ENCODE measurements at regions not wholly inside any gene's neighbourhood (a gene's known extent, or its start where the extent isn't known, plus 50 kb on each side); places are given as distances from the start of the nearest gene placed in this dataset.

DNA sequence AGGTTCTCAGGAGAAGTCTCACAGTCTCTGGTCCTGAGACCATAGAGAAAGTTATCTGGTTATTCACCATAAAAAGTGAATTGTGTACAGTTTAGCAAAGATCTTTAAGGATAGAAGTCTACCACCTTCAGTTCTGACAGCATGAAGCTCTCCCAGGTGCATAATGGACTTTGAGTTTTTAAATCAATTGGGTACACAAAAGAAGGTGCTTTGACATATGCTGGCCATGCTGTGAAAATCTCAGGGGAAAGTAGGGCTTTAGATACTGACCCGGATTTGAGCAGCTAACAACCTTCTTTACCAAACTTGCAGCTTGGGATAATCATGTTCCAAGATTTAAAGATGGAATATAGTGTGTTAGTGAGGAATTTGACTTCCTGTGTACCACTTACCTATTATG is 264.2 kb downstream of the ZSWIM6 start:
- no peak for DNase-seq (ENCODE audit: low read depth in 4 of 4, low spot score in 1 of 4)

DNA sequence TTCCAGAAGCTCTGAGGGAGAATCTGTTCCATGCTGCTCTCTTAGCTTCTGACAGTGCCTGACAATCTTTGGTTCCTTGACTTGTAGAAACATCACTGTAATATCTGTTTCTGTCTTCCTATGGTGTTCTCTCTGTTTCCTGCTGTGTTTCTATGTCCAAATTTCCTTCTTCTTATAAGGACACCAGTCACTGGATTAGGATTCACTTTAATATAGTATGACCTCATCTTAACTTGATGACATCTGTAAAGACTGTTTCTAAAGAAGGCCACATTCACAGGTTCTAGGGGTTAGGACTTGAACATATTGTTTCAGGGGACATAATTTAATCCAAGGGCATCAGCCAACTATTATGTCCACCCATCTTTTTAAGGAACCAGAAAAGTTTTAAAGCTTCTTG is 265.6 kb downstream of the ZSWIM6 start:
- no peak for DNase-seq (ENCODE audit: low read depth in 4 of 4, low spot score in 1 of 4)

DNA sequence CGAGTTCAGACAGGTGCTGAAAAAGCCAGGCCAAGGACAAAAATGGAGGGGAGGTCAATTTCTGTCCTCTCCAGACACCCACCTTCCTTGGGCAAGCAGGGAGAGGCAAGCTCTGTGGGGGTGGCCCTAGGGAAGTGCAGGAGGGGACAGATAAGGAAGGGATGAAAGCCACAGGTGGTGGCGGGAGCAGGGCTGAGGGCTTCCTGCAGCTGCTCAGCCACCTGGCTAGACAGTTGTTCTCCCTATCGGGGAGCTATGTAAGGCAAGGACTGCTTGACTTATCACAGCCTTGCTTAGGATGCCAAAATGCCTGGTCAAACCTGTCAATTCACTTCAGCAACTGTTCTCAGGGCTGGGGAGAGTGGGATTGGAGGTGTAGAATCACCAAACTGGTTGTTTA is 266.1 kb downstream of the ZSWIM6 start:
- DNase-seq (ENCODE audit: low read depth in 4 of 4, low spot score in 1 of 4) = no peak

DNA sequence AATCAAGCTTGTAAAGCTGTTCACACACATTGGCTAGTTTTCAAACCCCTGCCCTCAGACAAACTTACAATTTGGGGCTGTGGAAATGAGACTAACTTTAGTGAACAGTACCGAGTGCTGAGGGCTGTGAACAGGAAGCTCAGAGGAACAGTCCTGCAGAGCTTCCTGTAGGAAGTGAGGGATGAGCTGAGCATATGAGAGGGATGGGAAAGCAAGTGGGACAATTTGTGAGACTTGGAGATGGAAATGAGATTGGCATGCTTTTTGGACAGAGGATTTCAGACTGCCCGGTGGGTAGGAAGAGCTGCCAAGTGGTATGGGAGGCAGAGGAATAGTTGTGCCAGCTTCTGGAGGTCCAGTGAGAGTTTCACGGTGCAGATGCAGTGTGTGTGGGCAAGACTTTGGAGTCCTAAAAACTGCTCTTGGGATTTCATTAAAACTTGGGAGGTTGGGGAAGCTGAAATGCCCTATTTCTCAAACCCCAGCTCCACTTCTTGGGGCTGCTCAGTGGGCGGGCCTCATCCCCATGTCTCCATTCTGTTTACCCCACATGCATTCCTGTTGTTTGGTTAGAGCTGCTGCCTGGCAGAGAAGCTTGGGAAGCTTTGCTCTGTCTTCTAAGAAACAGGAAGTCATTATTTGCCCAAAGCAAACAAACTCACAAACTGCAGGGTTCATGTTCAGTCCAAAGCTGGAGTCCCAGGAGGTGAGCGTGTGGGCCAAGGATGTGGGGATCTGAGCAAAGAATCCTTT is 267.5 kb downstream of the ZSWIM6 start:
- no peak for DNase-seq (ENCODE audit: low read depth in 4 of 4, low spot score in 1 of 4)

DNA sequence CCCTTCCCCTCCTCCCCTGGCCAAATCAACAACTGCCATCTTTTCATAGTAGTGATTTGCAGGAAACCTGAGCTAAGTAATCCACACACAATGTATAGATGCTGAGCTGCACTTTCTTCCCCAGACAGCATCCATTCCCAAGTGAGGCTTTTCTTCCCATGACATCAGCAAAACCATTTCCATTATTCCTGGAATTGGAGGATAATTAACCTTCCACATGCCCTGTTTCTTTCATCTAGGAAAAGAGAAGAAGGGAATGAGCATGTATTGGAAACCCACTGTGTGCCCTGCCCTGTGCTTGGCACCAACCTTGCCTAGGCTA is 268.0 kb downstream of the ZSWIM6 start:
- no peak for DNase-seq (ENCODE audit: low read depth in 4 of 4, low spot score in 1 of 4)

DNA sequence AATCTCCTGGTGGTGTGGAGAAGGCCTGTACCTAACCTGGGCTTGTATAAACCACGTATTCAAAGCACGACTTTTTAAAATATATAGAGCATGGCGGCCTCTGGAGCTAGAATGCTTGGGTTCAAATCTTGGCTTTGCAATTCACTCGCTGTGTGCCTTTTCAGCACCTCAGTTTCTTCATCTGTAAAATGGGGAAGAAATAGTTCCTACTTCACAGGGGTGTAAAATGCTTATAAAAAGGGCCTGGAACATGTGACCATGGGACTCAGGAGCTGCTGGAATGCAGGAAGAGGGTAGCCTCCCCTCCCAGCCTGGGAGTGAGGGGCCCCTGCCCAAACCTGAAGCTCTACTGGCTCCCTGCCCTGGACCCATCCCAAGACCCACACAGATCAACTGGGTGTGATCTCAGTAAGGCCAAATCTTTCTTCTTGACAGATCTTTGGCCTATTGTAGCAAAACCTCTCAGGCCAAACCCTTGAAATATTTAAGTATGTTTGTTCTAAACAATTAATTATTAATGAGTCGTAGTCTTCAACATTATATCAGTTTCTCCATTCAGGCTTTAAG is 269.0 kb downstream of the ZSWIM6 start:
- no peak for DNase-seq (ENCODE audit: low read depth in 4 of 4, low spot score in 1 of 4)

DNA sequence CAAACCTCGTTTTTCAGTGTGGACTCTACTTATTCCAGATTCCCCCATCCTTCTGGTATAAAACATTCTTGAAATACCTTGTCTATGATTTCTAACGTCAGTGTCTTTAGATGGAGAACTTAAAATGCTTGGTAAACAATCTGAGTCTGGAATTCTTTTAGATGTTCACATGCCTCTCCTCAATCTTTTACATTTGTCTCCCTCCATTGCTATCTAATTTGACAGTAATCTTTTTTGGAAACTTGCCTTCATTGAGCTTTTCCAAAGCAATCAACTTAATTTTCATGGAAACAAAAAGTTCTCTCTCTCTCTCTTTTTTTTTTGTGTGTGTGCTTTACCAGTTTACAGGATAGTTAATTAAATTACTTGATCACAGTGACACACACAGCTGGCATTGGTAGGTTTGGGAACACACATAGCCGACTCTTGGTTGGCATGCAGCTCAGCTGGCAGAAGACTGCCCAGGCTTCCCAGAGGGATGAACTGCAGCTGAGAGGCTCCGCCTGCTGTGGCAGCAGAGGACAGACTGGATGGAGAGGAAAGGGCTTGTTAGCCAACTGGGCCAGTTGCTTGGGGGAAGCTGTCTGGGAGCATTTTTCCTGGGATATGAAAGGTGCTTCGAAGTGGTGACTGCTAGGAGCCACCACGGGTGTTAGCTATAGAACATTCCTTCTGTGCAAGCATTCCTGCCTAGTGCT is 271.3 kb downstream of the ZSWIM6 start:
- DNase-seq (ENCODE audit: low read depth in 4 of 4, low spot score in 1 of 4) = no peak

DNA sequence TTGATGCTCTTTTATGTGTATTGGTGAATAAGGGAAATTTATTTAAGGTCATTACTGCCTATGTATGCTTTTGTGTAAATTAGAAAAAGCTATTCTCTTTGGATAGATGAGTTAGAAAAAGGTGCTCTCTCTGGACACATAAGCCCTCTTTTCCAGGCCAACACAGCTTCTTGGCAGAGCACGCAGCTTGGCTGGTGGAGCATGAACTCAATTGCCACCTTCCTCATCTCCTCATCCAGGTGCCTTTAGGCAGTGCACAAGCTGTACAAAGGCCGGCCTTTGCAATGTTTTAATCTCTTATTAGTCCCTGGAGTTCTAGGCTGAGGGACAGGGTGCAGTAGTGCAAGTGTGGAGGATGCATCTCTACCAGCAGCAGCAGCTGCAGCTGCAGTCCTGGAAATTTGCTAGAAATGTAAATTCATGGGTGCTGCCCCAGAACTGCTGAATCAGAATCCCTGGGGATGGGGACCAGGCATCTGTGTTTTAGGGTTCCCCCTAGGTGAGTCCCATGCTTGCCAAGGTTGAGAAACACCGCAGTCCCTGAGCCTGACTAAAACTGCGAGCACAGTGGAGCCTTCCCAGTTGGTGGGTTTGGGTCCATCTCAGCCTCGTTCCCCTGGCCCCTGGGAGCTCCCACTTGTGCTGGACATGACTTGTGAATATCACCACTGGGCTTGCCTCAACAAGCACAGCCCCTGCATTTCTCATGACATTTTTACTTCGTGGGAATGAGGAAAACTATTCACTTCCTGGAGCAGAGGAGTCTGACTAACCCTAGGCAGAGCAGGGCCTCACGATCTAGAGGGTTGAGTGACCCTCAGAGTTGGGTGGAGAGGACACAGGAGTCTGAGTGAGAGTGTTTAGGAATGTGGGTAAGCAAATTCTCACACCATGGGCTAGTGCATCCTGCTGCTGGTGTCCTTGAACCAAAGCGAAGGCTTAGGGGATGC is 272.3 kb downstream of the ZSWIM6 start:
- DNase-seq (ENCODE audit: low read depth in 4 of 4, low spot score in 1 of 4) = no peak

DNA sequence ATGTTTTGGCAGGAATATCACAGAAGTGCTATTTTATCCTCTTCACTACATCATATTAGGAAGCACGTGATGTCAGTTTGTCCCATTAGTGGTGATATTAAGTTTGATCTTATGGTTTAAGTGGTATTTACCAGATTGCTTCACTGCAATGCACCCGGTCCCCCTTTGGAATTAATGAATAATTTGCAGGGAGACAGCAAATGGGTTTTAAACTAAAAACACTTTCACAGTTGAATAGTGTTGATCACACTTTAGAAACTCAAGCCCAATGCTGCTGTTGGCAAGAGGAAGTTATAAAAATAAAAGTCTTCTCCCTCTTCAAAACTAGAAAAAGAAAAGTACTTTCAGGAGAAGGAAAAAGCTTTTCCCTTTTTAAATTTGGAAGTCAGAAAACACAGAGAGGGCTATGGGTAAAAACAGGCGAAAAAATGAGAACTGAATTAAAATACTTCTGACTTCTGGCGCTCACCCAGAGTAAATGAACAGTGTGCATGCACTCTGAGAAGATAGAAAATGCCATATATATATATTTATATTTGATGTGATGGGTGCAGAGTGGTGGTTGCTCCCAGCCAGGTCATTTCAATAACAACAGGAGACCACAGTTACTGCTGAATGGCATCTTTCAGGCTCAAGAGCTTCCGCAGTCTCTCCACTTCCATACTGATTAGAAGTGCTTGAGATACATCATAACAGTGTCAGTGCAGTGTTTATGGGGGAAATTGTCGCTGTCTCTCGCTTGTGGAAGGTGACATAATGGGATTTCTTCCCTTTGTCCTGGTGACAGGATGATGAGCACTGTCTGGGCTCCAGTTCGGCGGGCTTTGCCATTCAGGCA is 278.0 kb downstream of the ZSWIM6 start:
- no peak for DNase-seq (ENCODE audit: low read depth in 4 of 4, low spot score in 1 of 4)

DNA sequence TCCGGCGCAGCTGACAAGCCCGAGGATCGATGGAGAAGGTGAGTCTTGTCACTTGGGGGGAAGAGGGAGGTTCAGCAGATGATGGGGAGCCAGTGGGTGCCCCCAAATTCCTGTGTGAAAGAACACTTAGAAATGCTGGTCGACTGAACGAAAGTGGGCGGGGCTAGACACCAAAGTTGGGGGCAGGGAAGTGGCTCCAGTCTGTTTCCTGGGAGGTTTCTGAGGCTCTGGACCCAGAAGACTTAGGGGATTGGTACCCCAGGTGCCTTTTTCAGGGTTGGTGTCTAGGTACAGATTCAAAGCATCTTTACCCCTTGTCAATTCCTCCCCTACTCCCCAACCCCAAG is 278.6 kb downstream of the ZSWIM6 start:
- no peak for DNase-seq (ENCODE audit: low read depth in 4 of 4, low spot score in 1 of 4)

DNA sequence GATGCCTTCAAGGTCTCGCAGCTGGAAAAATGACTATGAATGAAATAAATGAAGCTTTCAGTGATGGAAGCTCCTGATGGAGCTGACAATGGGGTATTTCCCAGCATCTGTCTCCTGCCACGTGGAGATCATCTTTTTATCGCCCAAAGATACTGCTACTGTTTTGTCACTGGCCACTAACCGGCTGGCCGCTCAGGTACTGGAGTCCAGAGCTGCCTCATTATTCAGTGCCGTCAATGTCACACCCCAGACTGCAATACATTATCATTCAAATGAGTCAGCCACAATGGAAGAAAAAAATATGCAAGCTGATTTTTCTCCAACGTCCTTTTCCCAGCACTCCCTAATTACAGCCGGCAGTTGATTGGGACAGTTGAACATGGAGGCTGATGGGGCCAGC is 280.4 kb downstream of the ZSWIM6 start:
- DNase-seq (ENCODE audit: low read depth in 4 of 4, low spot score in 1 of 4) = no peak

DNA sequence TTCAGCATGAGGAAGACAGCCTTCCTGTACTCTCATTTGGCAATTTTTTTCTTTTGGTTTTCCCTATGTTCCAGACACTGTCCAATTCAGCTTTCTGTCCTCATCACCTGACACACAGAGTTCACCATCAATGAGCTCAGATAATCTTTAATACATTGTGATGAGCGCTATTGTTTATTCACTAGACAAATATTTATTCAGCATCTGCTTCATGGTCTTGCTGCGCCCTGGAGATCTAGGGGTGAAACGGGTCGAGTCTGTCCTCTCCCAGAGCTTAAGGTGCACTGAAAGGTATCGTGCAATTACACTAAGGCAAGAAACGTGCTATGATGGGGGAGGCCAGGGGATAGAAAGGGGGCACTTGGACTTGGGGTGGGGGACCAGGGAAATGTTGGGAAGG is 281.6 kb downstream of the ZSWIM6 start:
- no peak for DNase-seq (ENCODE audit: low read depth in 4 of 4, low spot score in 1 of 4)

DNA sequence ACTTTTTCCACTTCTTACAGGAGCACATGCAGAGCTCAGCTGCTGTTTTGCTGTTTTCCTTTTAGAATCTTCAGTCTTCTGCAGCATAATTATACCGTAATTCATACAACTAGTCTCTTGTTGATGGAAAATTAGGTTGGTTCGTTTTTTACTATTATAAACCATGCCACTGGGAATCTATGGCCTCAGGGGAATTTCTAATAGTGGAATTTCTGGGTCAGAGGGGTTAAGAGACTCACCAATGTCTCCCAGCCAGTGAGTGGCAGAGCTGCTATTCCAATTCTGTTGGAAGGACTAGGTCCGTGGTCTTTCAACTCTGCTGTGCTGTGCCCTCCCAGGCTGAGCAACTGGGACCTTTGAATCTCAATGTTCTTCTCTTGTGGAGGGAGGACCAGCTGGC is 282.5 kb downstream of the ZSWIM6 start:
- no peak for DNase-seq (ENCODE audit: low read depth in 4 of 4, low spot score in 1 of 4)

DNA sequence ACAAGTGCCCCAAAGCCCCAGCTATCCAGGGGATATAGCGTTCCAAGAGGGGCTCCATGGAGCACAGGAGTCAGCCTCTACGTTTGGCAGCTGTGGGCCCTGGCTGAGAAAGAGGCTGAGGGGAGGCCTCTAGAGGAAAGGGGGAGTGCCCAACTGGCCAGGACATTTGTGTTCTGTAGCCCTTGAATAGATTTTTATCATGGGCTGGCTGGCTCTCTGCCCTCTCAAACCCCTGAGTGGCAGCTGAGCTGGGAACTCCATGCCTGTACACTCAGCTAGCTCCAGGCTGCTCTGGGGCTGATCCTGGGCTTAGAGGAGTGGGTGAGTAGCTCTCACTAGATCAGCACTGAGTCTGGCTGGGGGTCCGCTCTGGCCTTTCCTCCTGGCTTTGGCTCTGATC is 285.0 kb downstream of the ZSWIM6 start:
- no peak for DNase-seq (ENCODE audit: low read depth in 4 of 4, low spot score in 1 of 4)

DNA sequence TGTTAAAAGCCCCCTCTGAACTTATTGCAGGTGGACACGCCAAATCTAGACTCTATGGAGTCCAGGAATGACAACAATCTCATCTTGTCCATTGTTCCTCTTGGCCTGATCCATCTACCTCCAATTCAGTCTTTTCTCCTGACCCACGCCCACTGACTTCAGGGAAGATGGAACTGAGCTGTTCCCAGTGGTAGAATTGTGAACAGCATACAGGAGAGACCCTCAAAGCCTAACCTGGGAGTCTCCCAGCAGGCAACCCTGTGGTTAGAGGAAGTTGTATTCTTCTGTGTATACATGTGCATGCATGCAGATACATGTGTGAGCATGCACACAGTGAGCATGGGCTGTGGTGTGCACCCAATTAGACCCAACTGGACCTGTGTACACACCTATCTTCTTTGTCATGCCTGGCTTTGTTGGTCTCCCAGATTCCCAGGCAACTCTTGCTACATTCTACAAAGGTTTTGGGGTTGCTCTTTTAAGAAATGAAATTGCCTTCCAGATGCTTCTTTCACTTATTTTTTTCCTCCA is 286.0 kb downstream of the ZSWIM6 start:
- DNase-seq (ENCODE audit: low read depth in 4 of 4, low spot score in 1 of 4) = no peak

DNA sequence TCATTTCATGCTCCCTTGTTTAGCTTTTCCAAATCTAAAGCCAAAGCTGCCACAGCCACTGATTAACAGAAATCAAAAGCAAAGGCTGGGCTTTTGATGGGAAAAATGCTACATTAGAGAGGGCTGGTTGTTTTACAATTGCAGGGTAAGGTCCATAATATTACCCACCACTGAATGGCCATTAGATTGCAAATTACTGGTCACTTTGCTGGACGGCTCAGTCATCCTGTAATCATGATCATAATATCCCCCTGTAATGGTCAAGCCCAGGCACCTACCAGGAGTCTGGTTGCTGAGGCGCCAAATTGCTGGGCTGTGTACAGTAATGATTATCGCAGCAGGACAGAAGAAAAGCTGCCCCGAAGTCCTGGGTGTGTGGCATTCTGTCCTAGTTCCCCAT is 286.5 kb downstream of the ZSWIM6 start:
- DNase-seq (ENCODE audit: low read depth in 4 of 4, low spot score in 1 of 4) = no peak

DNA sequence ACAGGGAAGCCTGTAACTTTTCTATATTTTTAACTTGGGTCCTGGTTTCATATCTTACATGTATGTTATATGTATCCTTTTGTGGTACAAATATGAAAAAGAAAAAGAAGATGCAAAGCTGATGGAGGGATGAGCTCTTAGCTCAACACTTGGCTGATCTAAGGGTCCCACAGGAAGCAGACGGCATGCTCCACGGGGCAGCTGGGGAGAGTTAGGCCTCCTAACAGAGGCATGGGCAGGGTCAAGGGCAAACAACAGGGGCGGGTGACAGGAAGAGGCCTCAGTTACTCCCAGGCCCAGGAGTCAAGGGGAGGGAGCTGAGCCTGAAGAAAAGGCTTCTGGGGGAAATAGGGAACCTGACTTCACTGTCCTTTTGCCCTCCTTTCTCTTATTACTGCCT is 287.2 kb downstream of the ZSWIM6 start:
- no peak for DNase-seq (ENCODE audit: low read depth in 4 of 4, low spot score in 1 of 4)

DNA sequence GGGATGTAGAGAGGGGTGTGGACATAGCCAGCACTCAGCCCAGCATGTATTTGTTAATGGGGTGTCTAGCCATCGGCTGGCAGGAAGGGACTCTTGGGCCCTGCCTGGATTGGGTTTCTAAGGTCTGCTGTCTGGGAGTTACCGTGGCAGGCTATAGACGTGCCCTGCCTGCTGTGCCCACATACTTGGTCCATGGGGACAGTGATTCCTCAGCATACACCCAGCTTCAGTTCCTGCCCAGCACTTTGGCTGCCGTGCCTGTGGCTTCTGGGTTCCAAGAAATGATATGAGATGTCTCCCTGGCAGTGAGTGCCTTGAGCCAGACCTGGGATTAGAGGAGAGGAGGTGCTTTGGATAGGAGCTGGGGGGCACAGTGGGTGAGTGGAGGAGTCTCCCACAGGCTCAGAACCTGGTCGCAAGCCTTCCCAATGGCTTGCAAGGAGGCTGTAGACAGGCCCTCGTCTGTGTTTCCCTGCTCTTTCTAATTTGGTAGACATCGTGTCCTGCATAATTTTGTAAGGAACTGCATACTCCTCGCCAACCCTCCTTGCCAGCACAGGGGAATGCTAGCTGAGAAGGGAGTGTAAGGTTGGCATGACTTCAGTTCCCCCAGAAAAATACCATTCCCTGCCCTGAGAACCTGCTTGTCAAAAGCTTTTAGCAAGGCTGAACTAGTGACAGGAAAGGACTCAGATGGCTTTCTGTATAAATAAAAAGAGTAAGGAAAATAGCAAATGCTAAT is 287.9 kb downstream of the ZSWIM6 start:
- no peak for DNase-seq (ENCODE audit: low read depth in 4 of 4, low spot score in 1 of 4)

DNA sequence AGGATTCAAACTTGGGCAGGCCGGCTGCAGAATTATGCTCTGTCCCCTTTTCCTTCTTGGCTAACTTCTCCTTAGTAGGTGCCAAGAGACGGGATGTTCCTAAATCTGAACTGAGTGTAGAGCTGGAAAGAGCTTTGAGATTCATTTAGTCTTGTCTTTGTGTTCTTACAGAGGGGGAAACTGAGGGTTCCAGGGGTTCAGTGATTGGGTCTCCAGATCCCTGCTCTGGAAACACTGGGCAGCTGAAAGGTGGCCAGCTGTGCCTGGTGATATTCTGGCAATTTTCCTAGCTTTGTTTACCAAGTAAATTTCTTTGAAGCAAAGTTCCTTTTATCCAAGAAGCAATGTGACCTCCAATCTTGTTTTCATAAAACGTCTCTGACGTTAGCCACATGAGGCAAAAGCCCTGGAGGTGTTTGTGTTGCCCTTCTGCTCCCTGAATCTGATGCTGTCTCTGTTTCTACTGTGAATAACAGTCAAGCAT is 288.7 kb downstream of the ZSWIM6 start:
- DNase-seq (ENCODE audit: low read depth in 4 of 4, low spot score in 1 of 4) = no peak

DNA sequence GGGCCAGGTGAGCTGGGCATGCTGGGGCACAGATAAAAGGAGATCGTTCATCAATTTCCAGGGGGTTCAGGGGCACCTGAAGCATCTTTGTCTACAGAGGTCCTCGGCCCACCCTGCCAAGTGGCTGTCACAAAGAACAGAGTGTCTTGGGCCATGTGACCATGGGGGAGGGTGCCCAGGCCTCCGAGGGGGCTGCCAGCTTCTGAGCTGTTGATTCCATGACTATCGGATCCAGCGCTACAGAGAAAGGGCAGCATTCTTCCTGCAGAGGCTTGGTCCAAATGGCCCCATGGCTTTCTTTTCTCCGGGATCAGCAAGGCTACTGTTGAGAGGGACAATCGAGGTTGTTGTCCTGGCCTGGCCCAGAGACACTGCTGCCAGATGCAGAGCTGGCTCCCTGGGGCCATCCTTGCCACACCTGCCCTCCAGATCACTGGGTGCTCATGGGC is 289.2 kb downstream of the ZSWIM6 start:
- DNase-seq (ENCODE audit: low read depth in 4 of 4, low spot score in 1 of 4) = no peak
